ENCODE measurements at regions not wholly inside any gene's neighbourhood (a gene's known extent, or its start where the extent isn't known, plus 50 kb on each side); places are given as distances from the start of the nearest gene placed in this dataset.

DNA sequence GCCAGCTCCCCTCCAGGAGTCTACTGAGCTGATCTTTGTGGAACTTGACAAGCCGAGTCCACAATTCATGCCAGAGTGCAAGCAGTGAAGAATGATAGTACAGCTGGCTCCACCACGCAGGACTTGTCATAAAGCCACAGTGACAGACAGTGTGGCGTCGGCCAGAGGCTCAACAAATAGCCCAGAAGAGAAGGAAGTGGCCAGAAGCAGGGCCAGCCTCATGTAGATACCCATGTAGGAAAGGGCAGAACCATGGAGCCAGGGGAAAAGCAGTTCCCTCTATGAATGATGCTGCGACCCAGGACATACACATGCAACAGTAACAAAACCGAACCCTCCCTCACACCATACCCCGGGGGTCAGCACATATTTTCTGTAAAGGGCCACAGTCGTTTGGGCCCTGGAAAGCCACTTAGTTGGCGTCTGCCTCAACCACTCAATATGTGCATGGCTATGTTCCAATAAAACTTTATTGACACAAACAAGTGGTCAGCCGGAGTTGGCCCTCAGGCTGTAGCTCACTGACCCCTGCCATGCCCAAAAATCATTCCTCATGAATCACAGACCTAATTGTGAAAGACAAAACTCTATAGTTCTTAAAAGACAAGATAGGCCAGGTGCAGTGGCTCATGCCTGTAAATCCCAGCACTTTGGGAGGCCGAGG lies 161.4 kb downstream of the BRD1 start (continued):
- TF ChIP-seq, protein P1, sequence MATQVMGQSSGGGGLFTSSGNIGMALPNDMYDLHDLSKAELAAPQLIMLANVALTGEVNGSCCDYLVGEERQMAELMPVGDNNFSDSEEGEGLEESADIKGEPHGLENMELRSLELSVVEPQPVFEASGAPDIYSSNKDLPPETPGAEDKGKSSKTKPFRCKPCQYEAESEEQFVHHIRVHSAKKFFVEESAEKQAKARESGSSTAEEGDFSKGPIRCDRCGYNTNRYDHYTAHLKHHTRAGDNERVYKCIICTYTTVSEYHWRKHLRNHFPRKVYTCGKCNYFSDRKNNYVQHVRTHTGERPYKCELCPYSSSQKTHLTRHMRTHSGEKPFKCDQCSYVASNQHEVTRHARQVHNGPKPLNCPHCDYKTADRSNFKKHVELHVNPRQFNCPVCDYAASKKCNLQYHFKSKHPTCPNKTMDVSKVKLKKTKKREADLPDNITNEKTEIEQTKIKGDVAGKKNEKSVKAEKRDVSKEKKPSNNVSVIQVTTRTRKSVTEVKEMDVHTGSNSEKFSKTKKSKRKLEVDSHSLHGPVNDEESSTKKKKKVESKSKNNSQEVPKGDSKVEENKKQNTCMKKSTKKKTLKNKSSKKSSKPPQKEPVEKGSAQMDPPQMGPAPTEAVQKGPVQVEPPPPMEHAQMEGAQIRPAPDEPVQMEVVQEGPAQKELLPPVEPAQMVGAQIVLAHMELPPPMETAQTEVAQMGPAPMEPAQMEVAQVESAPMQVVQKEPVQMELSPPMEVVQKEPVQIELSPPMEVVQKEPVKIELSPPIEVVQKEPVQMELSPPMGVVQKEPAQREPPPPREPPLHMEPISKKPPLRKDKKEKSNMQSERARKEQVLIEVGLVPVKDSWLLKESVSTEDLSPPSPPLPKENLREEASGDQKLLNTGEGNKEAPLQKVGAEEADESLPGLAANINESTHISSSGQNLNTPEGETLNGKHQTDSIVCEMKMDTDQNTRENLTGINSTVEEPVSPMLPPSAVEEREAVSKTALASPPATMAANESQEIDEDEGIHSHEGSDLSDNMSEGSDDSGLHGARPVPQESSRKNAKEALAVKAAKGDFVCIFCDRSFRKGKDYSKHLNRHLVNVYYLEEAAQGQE (IDR thresholded peaks at IDR 0.05; ENCODE audit: unreplicated experiment), result no peak
- no peak for TF ChIP-seq EZH2 (IDR thresholded peaks at IDR 0.05; ENCODE audit: low read depth, unreplicated experiment)
- TF ChIP-seq NANOG (IDR thresholded peaks at IDR 0.05; ENCODE audit: borderline replicate concordance), result no peak

DNA sequence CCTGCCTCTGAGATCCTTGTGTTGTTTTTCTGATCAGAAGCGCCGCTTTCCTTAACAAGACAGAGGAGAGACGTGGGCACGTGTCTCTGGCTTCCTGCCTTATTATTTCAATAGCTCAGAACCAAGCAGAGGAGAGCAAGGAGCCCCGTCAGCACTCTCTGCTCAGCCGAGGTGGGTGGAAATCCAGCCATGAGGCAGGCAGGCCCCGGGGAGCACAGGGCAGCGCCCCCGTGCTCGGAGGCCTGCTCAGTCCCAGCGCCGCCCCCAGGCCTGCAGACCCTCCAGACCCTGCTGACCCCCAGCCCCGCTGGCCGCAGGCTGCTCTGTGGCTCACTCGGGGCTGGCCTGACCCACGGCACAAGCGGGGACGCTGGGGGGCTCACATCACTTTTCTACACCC lies 162.8 kb downstream of the BRD1 start:
- peaks cover 25% of the 10 kb centered on the region for H3K27me3 Mint-ChIP-seq (ENCODE audit: insufficient read depth, low read depth, poor library complexity)
- Histone ChIP-seq H3K79me2 (replicated peaks; ENCODE audit: insufficient read depth) (no peaks in the 10 kb centered on the region), H3K27me3 (ENCODE audit: insufficient read depth) (no peaks in the 10 kb centered on the region), H3K36me3 (ENCODE audit: insufficient read depth) (no peaks in the 10 kb centered on the region; the same call in 1 of the 2 replicates), H3F3A (replicated peaks; ENCODE audit: low read depth) (no peaks in the 10 kb centered on the region), H3K4me2 (no peak overlapping the region), H3K4me3 (no peak overlapping the region), H3K27ac (ENCODE audit: low read depth) (no peak overlapping the region), H2AFZ (no peak overlapping the region), H3K4me1 (ENCODE audit: insufficient read depth) (no peaks in the 10 kb centered on the region), H4K20me1 (replicated peaks; ENCODE audit: insufficient read depth) (no peaks in the 10 kb centered on the region), H3K9me2 (ENCODE audit: insufficient read depth) (no peaks in the 10 kb centered on the region)
- H3K9me3 Mint-ChIP-seq, result peaks cover 8% of the 10 kb centered on the region
- no peak overlapping the region for H3K4me3 Mint-ChIP-seq
- H3K4me1 Mint-ChIP-seq, result peaks cover 6% of the 10 kb centered on the region; the same call in 2 of the 3 replicates
- no peak for ATAC-seq
- H3K36me3 Mint-ChIP-seq (ENCODE audit: low read depth), result peaks cover 4% of the 10 kb centered on the region; the same call in 2 of the 3 replicates
- no peak for DNase-seq (ENCODE audit: low spot score)
- no peak overlapping the region for H3K27ac Mint-ChIP-seq
- TF ChIP-seq EZH2 (IDR thresholded peaks at IDR 0.05; ENCODE audit: low read depth, unreplicated experiment), result no peak
- TF ChIP-seq, protein P2, sequence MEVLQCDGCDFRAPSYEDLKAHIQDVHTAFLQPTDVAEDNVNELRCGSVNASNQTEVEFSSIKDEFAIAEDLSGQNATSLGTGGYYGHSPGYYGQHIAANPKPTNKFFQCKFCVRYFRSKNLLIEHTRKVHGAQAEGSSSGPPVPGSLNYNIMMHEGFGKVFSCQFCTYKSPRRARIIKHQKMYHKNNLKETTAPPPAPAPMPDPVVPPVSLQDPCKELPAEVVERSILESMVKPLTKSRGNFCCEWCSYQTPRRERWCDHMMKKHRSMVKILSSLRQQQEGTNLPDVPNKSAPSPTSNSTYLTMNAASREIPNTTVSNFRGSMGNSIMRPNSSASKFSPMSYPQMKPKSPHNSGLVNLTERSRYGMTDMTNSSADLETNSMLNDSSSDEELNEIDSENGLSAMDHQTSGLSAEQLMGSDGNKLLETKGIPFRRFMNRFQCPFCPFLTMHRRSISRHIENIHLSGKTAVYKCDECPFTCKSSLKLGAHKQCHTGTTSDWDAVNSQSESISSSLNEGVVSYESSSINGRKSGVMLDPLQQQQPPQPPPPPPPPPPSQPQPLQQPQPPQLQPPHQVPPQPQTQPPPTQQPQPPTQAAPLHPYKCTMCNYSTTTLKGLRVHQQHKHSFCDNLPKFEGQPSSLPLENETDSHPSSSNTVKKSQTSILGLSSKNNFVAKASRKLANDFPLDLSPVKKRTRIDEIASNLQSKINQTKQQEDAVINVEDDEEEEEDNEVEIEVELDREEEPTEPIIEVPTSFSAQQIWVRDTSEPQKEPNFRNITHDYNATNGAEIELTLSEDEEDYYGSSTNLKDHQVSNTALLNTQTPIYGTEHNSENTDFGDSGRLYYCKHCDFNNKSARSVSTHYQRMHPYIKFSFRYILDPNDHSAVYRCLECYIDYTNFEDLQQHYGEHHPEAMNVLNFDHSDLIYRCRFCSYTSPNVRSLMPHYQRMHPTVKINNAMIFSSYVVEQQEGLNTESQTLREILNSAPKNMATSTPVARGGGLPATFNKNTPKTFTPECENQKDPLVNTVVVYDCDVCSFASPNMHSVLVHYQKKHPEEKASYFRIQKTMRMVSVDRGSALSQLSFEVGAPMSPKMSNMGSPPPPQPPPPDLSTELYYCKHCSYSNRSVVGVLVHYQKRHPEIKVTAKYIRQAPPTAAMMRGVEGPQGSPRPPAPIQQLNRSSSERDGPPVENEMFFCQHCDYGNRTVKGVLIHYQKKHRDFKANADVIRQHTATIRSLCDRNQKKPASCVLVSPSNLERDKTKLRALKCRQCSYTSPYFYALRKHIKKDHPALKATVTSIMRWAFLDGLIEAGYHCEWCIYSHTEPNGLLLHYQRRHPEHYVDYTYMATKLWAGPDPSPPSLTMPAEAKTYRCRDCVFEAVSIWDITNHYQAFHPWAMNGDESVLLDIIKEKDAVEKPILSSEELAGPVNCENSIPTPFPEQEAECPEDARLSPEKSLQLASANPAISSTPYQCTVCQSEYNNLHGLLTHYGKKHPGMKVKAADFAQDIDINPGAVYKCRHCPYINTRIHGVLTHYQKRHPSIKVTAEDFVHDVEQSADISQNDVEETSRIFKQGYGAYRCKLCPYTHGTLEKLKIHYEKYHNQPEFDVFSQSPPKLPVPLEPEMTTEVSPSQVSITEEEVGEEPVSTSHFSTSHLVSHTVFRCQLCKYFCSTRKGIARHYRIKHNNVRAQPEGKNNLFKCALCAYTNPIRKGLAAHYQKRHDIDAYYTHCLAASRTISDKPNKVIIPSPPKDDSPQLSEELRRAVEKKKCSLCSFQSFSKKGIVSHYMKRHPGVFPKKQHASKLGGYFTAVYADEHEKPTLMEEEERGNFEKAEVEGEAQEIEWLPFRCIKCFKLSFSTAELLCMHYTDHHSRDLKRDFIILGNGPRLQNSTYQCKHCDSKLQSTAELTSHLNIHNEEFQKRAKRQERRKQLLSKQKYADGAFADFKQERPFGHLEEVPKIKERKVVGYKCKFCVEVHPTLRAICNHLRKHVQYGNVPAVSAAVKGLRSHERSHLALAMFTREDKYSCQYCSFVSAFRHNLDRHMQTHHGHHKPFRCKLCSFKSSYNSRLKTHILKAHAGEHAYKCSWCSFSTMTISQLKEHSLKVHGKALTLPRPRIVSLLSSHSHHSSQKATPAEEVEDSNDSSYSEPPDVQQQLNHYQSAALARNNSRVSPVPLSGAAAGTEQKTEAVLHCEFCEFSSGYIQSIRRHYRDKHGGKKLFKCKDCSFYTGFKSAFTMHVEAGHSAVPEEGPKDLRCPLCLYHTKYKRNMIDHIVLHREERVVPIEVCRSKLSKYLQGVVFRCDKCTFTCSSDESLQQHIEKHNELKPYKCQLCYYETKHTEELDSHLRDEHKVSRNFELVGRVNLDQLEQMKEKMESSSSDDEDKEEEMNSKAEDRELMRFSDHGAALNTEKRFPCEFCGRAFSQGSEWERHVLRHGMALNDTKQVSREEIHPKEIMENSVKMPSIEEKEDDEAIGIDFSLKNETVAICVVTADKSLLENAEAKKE (CRISPR knock-in tag; IDR thresholded peaks at IDR 0.05), result no peak
- TF ChIP-seq, protein P1 (IDR thresholded peaks at IDR 0.05; ENCODE audit: unreplicated experiment), result no peak
- no peak for TF ChIP-seq CREB1 (CRISPR knock-in tag; IDR thresholded peaks at IDR 0.05; ENCODE audit: low read depth)
- no peak for TF ChIP-seq ZNF114 (CRISPR knock-in tag; IDR thresholded peaks at IDR 0.05)
- no peak for TF ChIP-seq POLR2AphosphoS5 (IDR thresholded peaks at IDR 0.05; ENCODE audit: low read depth)
- TF ChIP-seq STAT1 (IDR thresholded peaks at IDR 0.05; ENCODE audit: unreplicated experiment), result no peak
- TF ChIP-seq, protein P3, sequence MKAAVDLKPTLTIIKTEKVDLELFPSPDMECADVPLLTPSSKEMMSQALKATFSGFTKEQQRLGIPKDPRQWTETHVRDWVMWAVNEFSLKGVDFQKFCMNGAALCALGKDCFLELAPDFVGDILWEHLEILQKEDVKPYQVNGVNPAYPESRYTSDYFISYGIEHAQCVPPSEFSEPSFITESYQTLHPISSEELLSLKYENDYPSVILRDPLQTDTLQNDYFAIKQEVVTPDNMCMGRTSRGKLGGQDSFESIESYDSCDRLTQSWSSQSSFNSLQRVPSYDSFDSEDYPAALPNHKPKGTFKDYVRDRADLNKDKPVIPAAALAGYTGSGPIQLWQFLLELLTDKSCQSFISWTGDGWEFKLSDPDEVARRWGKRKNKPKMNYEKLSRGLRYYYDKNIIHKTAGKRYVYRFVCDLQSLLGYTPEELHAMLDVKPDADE (IDR thresholded peaks at IDR 0.05), result no peak
- TF ChIP-seq EZH2phosphoT487 (IDR thresholded peaks at IDR 0.05; ENCODE audit: unreplicated experiment), result no peak

All from GM23338 (cell line).